ENCODE measurements at regions not wholly inside any gene's neighbourhood (a gene's known extent, or its start where the extent isn't known, plus 50 kb on each side); places are given as distances from the start of the nearest gene placed in this dataset.

- H3K4me3 Mint-ChIP-seq, result no peak overlapping the region
- H3K27me3 Mint-ChIP-seq, result no peaks in the 10 kb centered on the region
- H3K27ac Mint-ChIP-seq, result no peak overlapping the region
- H3K4me1 Mint-ChIP-seq, result no peaks in the 10 kb centered on the region
- DNase-seq, result no peak
- ATAC-seq (ENCODE audit: low read depth in 2 of 2), result no peak
- peaks cover 0 to 2% (median 0%) of the 10 kb centered on the region in 7 donors for H3K9me3 Mint-ChIP-seq
- H3K36me3 Mint-ChIP-seq, result no peaks in the 10 kb centered on the region
Observed at GRCh38 chr11:28476864-28477263, 368.7 kb downstream of the METTL15 start.

GRCh38 chr11:28476049-28476448, 367.9 kb downstream of the METTL15 start:
- DNase-seq, result no peak
- Mint-ChIP-seq H3K4me3 (no peak overlapping the region), H3K4me1 (no peaks in the 10 kb centered on the region), H3K9me3 (peaks cover 0 to 2% (median 0%) of the 10 kb centered on the region in 7 donors), H3K36me3 (no peaks in the 10 kb centered on the region), H3K27me3 (no peaks in the 10 kb centered on the region), H3K27ac (no peak overlapping the region)
- no peak for ATAC-seq (ENCODE audit: low read depth in 2 of 2)

- DNase-seq, result no peak
- peaks cover 0 to 2% (median 0%) of the 10 kb centered on the region in 7 donors for H3K9me3 Mint-ChIP-seq
- no peak overlapping the region for H3K27ac Mint-ChIP-seq
- H3K4me3 Mint-ChIP-seq, result no peak overlapping the region
- no peaks in the 10 kb centered on the region for H3K27me3 Mint-ChIP-seq
- no peaks in the 10 kb centered on the region for H3K4me1 Mint-ChIP-seq
- ATAC-seq (ENCODE audit: low read depth in 2 of 2), result no peak
- no peaks in the 10 kb centered on the region for H3K36me3 Mint-ChIP-seq
Observed at GRCh38 chr11:28472904-28473303, 364.7 kb downstream of the METTL15 start.

DNA sequence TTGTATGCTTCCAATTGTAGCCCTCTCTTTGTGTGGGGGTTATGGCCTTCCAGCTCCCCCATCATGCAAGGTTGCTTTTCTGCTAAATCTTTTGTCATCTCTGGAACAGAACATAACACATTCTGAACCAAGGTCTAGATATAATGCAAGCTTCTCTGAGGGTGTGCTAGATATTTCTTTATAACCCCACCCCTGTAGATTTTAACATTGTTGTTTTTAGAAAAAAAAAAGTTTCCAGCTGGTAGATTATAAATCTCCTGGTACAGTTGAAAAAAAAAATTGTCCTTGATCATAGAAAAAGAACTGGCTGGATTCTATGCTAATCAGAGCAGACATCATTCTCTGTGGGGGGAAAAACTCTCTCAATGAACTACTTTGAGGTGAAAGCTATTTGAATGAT, 363.3 kb downstream of the METTL15 start:
- Mint-ChIP-seq H3K27ac (no peak overlapping the region), H3K27me3 (no peaks in the 10 kb centered on the region), H3K4me1 (no peaks in the 10 kb centered on the region), H3K36me3 (no peaks in the 10 kb centered on the region), H3K9me3 (peaks cover 0 to 4% (median 0%) of the 10 kb centered on the region in 7 donors), H3K4me3 (no peak overlapping the region)
- DNase-seq (no peak), ATAC-seq (ENCODE audit: low read depth in 2 of 2) (no peak)

DNA sequence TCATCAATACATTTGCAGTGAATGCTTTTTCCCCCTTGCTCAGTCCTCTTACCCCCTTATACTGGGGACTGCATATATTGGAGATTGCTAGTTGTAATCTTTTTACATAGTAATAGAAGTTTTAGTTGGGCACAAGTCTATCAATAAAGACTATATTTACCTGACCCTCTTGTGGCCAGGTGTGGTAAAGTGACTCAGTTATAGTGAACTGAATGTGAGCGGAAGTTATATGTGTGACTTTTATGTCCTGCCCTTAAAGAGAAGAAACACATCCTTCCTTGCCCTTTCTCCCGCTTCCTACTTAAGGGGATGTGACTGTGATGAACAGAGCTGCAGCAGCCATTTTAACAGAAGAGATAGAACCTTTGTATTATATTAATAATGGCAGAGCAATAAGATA, 362.0 kb downstream of the METTL15 start:
- Mint-ChIP-seq H3K27me3 (no peaks in the 10 kb centered on the region), H3K27ac (no peak overlapping the region), H3K4me1 (no peaks in the 10 kb centered on the region), H3K36me3 (no peaks in the 10 kb centered on the region), H3K4me3 (no peak overlapping the region), H3K9me3 (peaks cover 0 to 4% (median 0%) of the 10 kb centered on the region in 7 donors)
- DNase-seq (no peak), ATAC-seq (ENCODE audit: low read depth in 2 of 2) (no peak)

DNA sequence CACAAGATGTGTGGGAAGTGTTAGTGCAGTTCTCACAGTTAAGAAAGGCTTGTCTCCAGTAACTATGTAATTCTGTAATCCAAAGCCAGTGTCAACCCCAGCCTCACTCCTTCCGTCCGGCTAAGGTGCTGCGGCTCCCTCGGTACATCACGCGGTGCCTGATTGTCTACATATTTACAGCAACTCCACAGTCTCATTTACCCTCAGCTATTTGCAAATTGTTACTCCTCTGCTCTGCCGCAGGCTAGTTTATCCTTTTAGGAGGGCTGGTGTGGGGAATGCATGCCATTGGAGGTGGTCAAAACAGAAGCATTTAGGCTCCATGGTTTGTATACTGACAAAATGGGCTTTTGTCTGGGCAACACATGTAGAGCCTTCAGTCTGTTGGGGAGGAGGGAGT, 358.3 kb downstream of the METTL15 start:
- DNase-seq (no peak), ATAC-seq (ENCODE audit: low read depth in 2 of 2) (no peak)
- no peak overlapping the region for H3K27ac Mint-ChIP-seq
- H3K27me3 Mint-ChIP-seq, result no peaks in the 10 kb centered on the region
- no peaks in the 10 kb centered on the region for H3K4me1 Mint-ChIP-seq
- H3K36me3 Mint-ChIP-seq, result no peaks in the 10 kb centered on the region
- H3K4me3 Mint-ChIP-seq, result no peak overlapping the region
- peaks cover 0 to 4% (median 0%) of the 10 kb centered on the region in 7 donors for H3K9me3 Mint-ChIP-seq

- Mint-ChIP-seq H3K9me3 (peaks cover 0 to 4% (median 0%) of the 10 kb centered on the region in 7 donors), H3K27me3 (no peaks in the 10 kb centered on the region), H3K27ac (no peak overlapping the region), H3K4me3 (no peak overlapping the region), H3K36me3 (no peaks in the 10 kb centered on the region), H3K4me1 (no peaks in the 10 kb centered on the region)
- DNase-seq, result no peak
- no peak for ATAC-seq (ENCODE audit: low read depth in 2 of 2)
Observed at GRCh38 chr11:28464252-28464867, 356.2 kb downstream of the METTL15 start.

DNA sequence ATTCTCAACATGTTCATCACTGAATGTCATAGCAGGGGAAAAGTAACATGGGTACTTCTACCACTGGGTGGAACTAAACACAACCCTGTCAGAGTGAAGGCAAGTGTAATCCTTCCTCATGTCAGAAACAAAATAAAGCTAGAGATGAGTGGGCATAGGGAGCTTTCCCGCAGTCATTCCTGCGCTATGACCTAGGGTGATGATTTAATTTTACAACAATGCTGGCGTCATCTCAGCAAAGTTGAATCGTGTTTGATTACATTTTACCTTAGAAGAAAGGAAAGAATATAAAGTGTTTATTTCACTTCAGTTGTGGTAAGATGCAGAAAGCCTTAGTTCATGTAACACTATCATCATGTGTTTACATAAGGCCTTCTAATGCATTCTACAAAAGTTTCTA, 355.6 kb downstream of the METTL15 start:
- no peak for ATAC-seq (ENCODE audit: low read depth in 2 of 2)
- no peak overlapping the region for H3K4me3 Mint-ChIP-seq
- H3K4me1 Mint-ChIP-seq, result no peaks in the 10 kb centered on the region
- no peak for DNase-seq
- peaks cover 0 to 4% (median 0%) of the 10 kb centered on the region in 7 donors for H3K9me3 Mint-ChIP-seq
- H3K27ac Mint-ChIP-seq, result no peak overlapping the region
- H3K36me3 Mint-ChIP-seq, result no peaks in the 10 kb centered on the region
- no peaks in the 10 kb centered on the region for H3K27me3 Mint-ChIP-seq

GRCh38 chr11:28461846-28462245, 353.7 kb downstream of the METTL15 start:
- Mint-ChIP-seq H3K27me3 (no peaks in the 10 kb centered on the region), H3K4me1 (no peaks in the 10 kb centered on the region)

GRCh38 chr11:28461338-28461737, 353.1 kb downstream of the METTL15 start:
- H3K36me3 Mint-ChIP-seq, result no peaks in the 10 kb centered on the region
- H3K27me3 Mint-ChIP-seq, result no peaks in the 10 kb centered on the region
- H3K4me1 Mint-ChIP-seq, result no peaks in the 10 kb centered on the region
- no peak for ATAC-seq (ENCODE audit: low read depth in 2 of 2)
- H3K9me3 Mint-ChIP-seq, result peaks cover 0 to 5% (median 0%) of the 10 kb centered on the region in 7 donors
- DNase-seq, result no peak
- no peak overlapping the region for H3K27ac Mint-ChIP-seq
- no peak overlapping the region for H3K4me3 Mint-ChIP-seq

More at GRCh38 chr11:28461846-28462245, 353.7 kb downstream of the METTL15 start:
- H3K27ac Mint-ChIP-seq, result no peak overlapping the region
- H3K9me3 Mint-ChIP-seq, result peaks cover 0 to 5% (median 0%) of the 10 kb centered on the region in 7 donors
- ATAC-seq (ENCODE audit: low read depth in 2 of 2) (no peak), DNase-seq (no peak)
- H3K36me3 Mint-ChIP-seq, result no peaks in the 10 kb centered on the region
- no peak overlapping the region for H3K4me3 Mint-ChIP-seq

DNA sequence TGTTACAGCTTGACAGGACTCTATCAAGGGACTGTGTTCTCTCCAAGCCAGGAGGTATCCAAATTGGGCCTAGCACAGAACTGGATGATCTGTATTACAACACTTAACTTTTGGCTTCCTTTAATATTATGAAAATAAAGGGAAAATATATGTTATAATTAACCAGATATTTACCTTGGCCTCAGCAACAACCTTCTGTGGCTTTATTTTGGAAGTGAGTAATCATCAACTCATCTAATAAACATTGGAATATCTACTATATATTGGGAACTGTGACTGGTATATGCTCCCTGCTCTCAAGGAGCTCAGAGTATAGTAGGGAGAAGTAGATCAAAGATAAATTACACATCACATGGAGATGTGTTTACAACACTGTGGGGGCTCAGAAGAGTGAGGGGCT, 352.2 kb downstream of the METTL15 start:
- no peaks in the 10 kb centered on the region for H3K36me3 Mint-ChIP-seq
- no peaks in the 10 kb centered on the region for H3K4me1 Mint-ChIP-seq
- no peak for DNase-seq
- H3K27ac Mint-ChIP-seq, result no peak overlapping the region
- no peak for ATAC-seq (ENCODE audit: low read depth in 2 of 2)
- H3K4me3 Mint-ChIP-seq, result no peak overlapping the region
- H3K27me3 Mint-ChIP-seq, result no peaks in the 10 kb centered on the region
- peaks cover 0 to 7% (median 0%) of the 10 kb centered on the region in 7 donors for H3K9me3 Mint-ChIP-seq

DNA sequence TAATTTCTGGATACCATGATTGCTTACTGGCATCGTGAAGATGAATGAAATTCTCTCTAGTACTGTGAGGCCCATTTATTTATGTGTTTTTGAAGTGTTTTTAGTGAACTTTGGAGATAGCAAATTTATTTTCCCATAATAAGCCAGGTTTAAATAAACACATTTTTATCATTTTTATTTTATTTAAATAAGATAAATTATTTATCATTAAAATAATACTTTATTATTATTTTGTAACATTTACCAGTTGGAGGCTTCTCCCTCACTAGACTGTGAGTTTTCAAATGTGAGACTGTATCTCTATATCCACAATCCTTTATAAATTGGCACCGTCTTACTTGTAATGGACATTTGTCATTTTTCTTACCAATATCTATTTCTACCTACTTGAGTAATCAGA, 351.7 kb downstream of the METTL15 start:
- DNase-seq, result no peak
- Mint-ChIP-seq H3K36me3 (no peaks in the 10 kb centered on the region), H3K4me3 (no peak overlapping the region), H3K9me3 (peaks cover 0 to 5% (median 0%) of the 10 kb centered on the region in 7 donors), H3K27me3 (no peaks in the 10 kb centered on the region), H3K27ac (no peak overlapping the region), H3K4me1 (no peaks in the 10 kb centered on the region)
- no peak for ATAC-seq (ENCODE audit: low read depth in 2 of 2)

- Mint-ChIP-seq H3K36me3 (no peaks in the 10 kb centered on the region), H3K27ac (no peak overlapping the region), H3K4me3 (no peak overlapping the region), H3K27me3 (no peaks in the 10 kb centered on the region), H3K4me1 (no peaks in the 10 kb centered on the region), H3K9me3 (peaks cover 0 to 8% (median 0%) of the 10 kb centered on the region in 7 donors)
- no peak for DNase-seq
- no peak for ATAC-seq (ENCODE audit: low read depth in 2 of 2)
Observed at GRCh38 chr11:28457481-28458065, 349.4 kb downstream of the METTL15 start.

- ATAC-seq (ENCODE audit: low read depth in 2 of 2), result no peak
- Mint-ChIP-seq H3K4me1 (no peaks in the 10 kb centered on the region), H3K27ac (no peak overlapping the region), H3K4me3 (no peak overlapping the region), H3K27me3 (no peaks in the 10 kb centered on the region), H3K36me3 (no peaks in the 10 kb centered on the region), H3K9me3 (peaks cover 0 to 5% (median 0%) of the 10 kb centered on the region in 7 donors)
- DNase-seq, result no peak
Observed at GRCh38 chr11:28448186-28448585, 340.0 kb downstream of the METTL15 start.
